Small intestine (tissue), 7 donors: ENCODE measurements at regions not wholly inside any gene's neighbourhood (a gene's known extent, or its start where the extent isn't known, plus 50 kb on each side); places are given as distances from the start of the nearest gene placed in this dataset.
A peak's percentile ranks its signal among the peaks of the same experiment; 100 is the strongest.

Experiments used
- DNase-seq, 2 donors: peaks; one replicate each; pipeline versions ENCODE4 v3.0.0 to v3.0.0-alpha.2; 2013
- FAIRE-seq: peaks from 2 replicates; lab custom pipeline; 2012; peaks lifted over from hg19 to GRCh38; lab: Jason Lieb, UNC
- H3K27ac ChIP-seq, 3 donors: one replicate each; pipeline ENCODE4 v1.5.1; 2013; ENCODE audit warnings: low read length in 2 of 3, mild to moderate bottlenecking in 2 of 3, control low read depth in 1 of 3, inconsistent platforms in 1 of 3, low read depth in 1 of 3, moderate library complexity in 1 of 3
- H3K27me3 ChIP-seq, 3 donors: one replicate each; pipeline ENCODE4 v1.6.1; 2013; ENCODE audit warnings: low read length in 3 of 3, inconsistent platforms in 1 of 3; ENCODE audit not compliant: control insufficient read depth in 3 of 3, insufficient read depth in 3 of 3
- H3K36me3 ChIP-seq, 3 donors: one replicate each; pipeline ENCODE4 v1.6.1; 2013; ENCODE audit warnings: low read length in 3 of 3, inconsistent platforms in 1 of 3, low read depth in 1 of 3, mild to moderate bottlenecking in 1 of 3, moderate library complexity in 1 of 3; ENCODE audit not compliant: control insufficient read depth in 3 of 3, insufficient read depth in 2 of 3
- H3K4me1 ChIP-seq, 3 donors: one replicate each; pipeline ENCODE4 v1.6.1; 2013; ENCODE audit warnings: low read length in 2 of 3, inconsistent platforms in 1 of 3, low read depth in 1 of 3, mild to moderate bottlenecking in 1 of 3, moderate library complexity in 1 of 3; ENCODE audit not compliant: control insufficient read depth in 3 of 3, insufficient read depth in 2 of 3
- H3K4me3 ChIP-seq, 3 donors: one replicate each; pipeline ENCODE4 v1.5.1; 2013; ENCODE audit warnings: low read length in 3 of 3, control low read depth in 1 of 3, inconsistent platforms in 1 of 3, low read depth in 1 of 3, mild to moderate bottlenecking in 1 of 3, moderate library complexity in 1 of 3
- H3K9me3 ChIP-seq, 2 donors: one replicate each; pipeline ENCODE4 v1.6.1; 2013; ENCODE audit warnings: low read depth in 1 of 2, low read length in 1 of 2; ENCODE audit not compliant: control insufficient read depth in 2 of 2, insufficient read depth in 1 of 2
- WGBS, 3 donors: extraction: QIAGEN DNeasy Blood & Tissue Kit; methylation state at CpG; one replicate each; pipeline ENCODE4 v1.1.7; 2013; 5-methylcytosine and 5-hydroxymethylcytosine counted together
- donor health status: healthy with polysubstance abuse.
- donor health status: control.
- donor health status: control.
- donor health status: Bipolar disorder and iron deficiency.
- donor health status: healthy.

GRCh38 chr4:89641367-89641687 is 195.6 kb downstream of the SNCA start:
- Histone ChIP-seq H3K27me3 (no peaks in the 10 kb centered on the region), H3K4me1 (peaks cover 0 to 3% (median 0%) of the 10 kb centered on the region in 3 donors), H3K36me3 (no peaks in the 10 kb centered on the region), H3K27ac (no peak overlapping the region), H3K9me3 (peaks cover 0 to 3% of the 10 kb centered on the region in 2 donors), H3K4me3 (peak overlapping the region in 1 of 3 donors; percentile 21)
- WGBS, 3 donors, result 18 to 43% (median 27%) methylated on average over 6 of the region's 6 CpGs
- DNase-seq, result no peak
- no peak for FAIRE-seq

- H3K4me3 ChIP-seq, result peak overlapping the region in 1 of 3 donors; percentile 21
- FAIRE-seq (no peak), DNase-seq (peak; percentile 70 to 72)
- H3K36me3 ChIP-seq, result no peaks in the 10 kb centered on the region
- H3K4me1 ChIP-seq, result peaks cover 0 to 3% (median 0%) of the 10 kb centered on the region in 3 donors
- no peak overlapping the region for H3K27ac ChIP-seq
- H3K9me3 ChIP-seq, result peaks cover 0 to 3% of the 10 kb centered on the region in 2 donors
- no peaks in the 10 kb centered on the region for H3K27me3 ChIP-seq
- 25 to 43% (median 36%) methylated on average over 17 of the region's 17 CpGs for WGBS, 3 donors
These were observed 196.2 kb downstream of the SNCA start for GRCh38 chr4:89640620-89641366.

GRCh38 chr4:89639395-89639794 is 197.6 kb downstream of the SNCA start:
- WGBS, 3 donors, result 86 to 97% (median 95%) methylated on average over 2 of the region's 2 CpGs
- H3K4me1 ChIP-seq, result peaks cover 0 to 3% (median 0%) of the 10 kb centered on the region in 3 donors
- no peaks in the 10 kb centered on the region for H3K36me3 ChIP-seq
- FAIRE-seq, result no peak
- H3K4me3 ChIP-seq, result no peak overlapping the region
- peaks cover 0 to 3% of the 10 kb centered on the region in 2 donors for H3K9me3 ChIP-seq
- H3K27me3 ChIP-seq, result no peaks in the 10 kb centered on the region
- no peak overlapping the region for H3K27ac ChIP-seq
- DNase-seq, result no peak

- DNase-seq, result no peak
- Histone ChIP-seq H3K9me3 (no peaks in the 10 kb centered on the region), H3K4me1 (no peaks in the 10 kb centered on the region), H3K27ac (no peak overlapping the region), H3K27me3 (no peaks in the 10 kb centered on the region), H3K4me3 (no peak overlapping the region), H3K36me3 (no peaks in the 10 kb centered on the region)
- WGBS, 3 donors, result 52 to 80% (median 65%) methylated on average over 1 of the region's 1 CpG
- FAIRE-seq, result no peak
These were observed 211.2 kb downstream of the SNCA start for GRCh38 chr4:89625599-89626293.

GRCh38 chr4:89619206-89619962 is 217.6 kb downstream of the SNCA start:
- DNase-seq (no peak), FAIRE-seq (no peak)
- Histone ChIP-seq H3K4me1 (no peaks in the 10 kb centered on the region), H3K36me3 (no peaks in the 10 kb centered on the region), H3K27ac (no peak overlapping the region), H3K27me3 (no peaks in the 10 kb centered on the region), H3K9me3 (no peaks in the 10 kb centered on the region), H3K4me3 (no peak overlapping the region)
- 56 to 84% (median 58%) methylated on average over 1 of the region's 1 CpG for WGBS, 3 donors

- no peaks in the 10 kb centered on the region for H3K36me3 ChIP-seq
- no peak overlapping the region for H3K4me3 ChIP-seq
- H3K27ac ChIP-seq, result no peak overlapping the region
- no peaks in the 10 kb centered on the region for H3K9me3 ChIP-seq
- no peak for DNase-seq
- no peak for FAIRE-seq
- H3K4me1 ChIP-seq, result no peaks in the 10 kb centered on the region
- WGBS, 3 donors, result 83 to 92% (median 85%) methylated on average over 2 of the region's 2 CpGs
- H3K27me3 ChIP-seq, result no peaks in the 10 kb centered on the region
These were observed 218.8 kb downstream of the SNCA start for GRCh38 chr4:89618151-89618550.

- H3K9me3 ChIP-seq, result no peaks in the 10 kb centered on the region
- no peak for DNase-seq
- no peaks in the 10 kb centered on the region for H3K36me3 ChIP-seq
- no peak overlapping the region for H3K4me3 ChIP-seq
- FAIRE-seq, result no peak
- no peak overlapping the region for H3K27ac ChIP-seq
- no peaks in the 10 kb centered on the region for H3K27me3 ChIP-seq
- H3K4me1 ChIP-seq, result no peaks in the 10 kb centered on the region
- 68 to 76% (median 74%) methylated on average over 3 of the region's 3 CpGs for WGBS, 3 donors
These were observed 219.6 kb downstream of the SNCA start for GRCh38 chr4:89617317-89617716.

GRCh38 chr4:89616382-89616781 is 220.6 kb downstream of the SNCA start:
- no peaks in the 10 kb centered on the region for H3K4me1 ChIP-seq
- FAIRE-seq (no peak), DNase-seq (no peak)
- no peaks in the 10 kb centered on the region for H3K36me3 ChIP-seq
- no peak overlapping the region for H3K27ac ChIP-seq
- H3K9me3 ChIP-seq, result no peaks in the 10 kb centered on the region
- no peak overlapping the region for H3K4me3 ChIP-seq
- WGBS, 3 donors, result 7 to 48% (median 18%) methylated on average over 2 of the region's 2 CpGs
- no peaks in the 10 kb centered on the region for H3K27me3 ChIP-seq
